ENCODE measurements at regions not wholly inside any gene's neighbourhood (a gene's known extent, or its start where the extent isn't known, plus 50 kb on each side); places are given as distances from the start of the nearest gene placed in this dataset.

- TF ChIP-seq CTCF (IDR thresholded peaks at IDR 0.05; ENCODE audit: poor library complexity, severe bottlenecking) (no peak), SMC3 (conservative IDR thresholded peaks at IDR 0.05; ENCODE audit: poor library complexity) (no peak), RAD21 (conservative IDR thresholded peaks at IDR 0.05) (no peak)
Measured at GRCh38 chr4:111839141-111839540, 306.1 kb upstream of the FAM241A start.
